Panc1 (cell line): ENCODE measurements at regions not wholly inside any gene's neighbourhood (a gene's known extent, or its start where the extent isn't known, plus 50 kb on each side); places are given as distances from the start of the nearest gene placed in this dataset.
"Not testable (repeated sequence)": the region's sequence is repeated elsewhere in the genome, so short reads cannot be mapped to it uniquely, and the experiment has no call there.

ENCODE experiments used
- ATAC-seq: fragments of 200-7000 bp; cut with Tn5 transposase; 2 replicates; pipeline ENCODE4 v1.9.1; 2020; ENCODE audit warnings: mild to moderate bottlenecking, moderate library complexity
- BruUV-seq: library from RNA; stranded (reverse); fragments of 400-500 nt; replicated peaks from 2 replicates; lab custom pipeline; 2021; lab: Mats Ljungman, UMichigan
- CTCF ChIA-PET: fragments of 300-600 bp; sonication (Branson Sonifier 250); formaldehyde crosslinking; loops from one replicate; lab custom pipeline; 2022; ENCODE audit warnings: antibody characterized with exemption; lab: Charles Lee
- POLR2A ChIA-PET: fragments of 300-600 bp; sonication (Branson Sonifier 250); formaldehyde crosslinking; loops from one replicate; lab custom pipeline; 2022; ENCODE audit warnings: antibody characterized with exemption; lab: Charles Lee
- DNase-seq: peaks from one replicate; pipeline ENCODE4 v3.0.0-alpha.2; 2010; ENCODE audit warnings: low read depth, low spot score
- H3K27ac ChIP-seq: 2 replicates; pipeline ENCODE4 v1.5.1; 2011; ENCODE audit warnings: mild to moderate bottlenecking, low read length, inconsistent platforms
- H3K27me3 ChIP-seq: fragments of 200-500 bp; sonication (Bioruptor generic); 2 replicates; pipeline ENCODE4 v1.6.0; 2014; ENCODE audit warnings: low read length, inconsistent platforms; ENCODE audit not compliant: control insufficient read depth, insufficient read depth
- H3K36me3 ChIP-seq: fragments of 200-500 bp; sonication (Bioruptor generic); 2 replicates; pipeline ENCODE4 v1.5.1; 2014; ENCODE audit warnings: inconsistent platforms, mild to moderate bottlenecking, low read length, moderate library complexity; ENCODE audit not compliant: control insufficient read depth, insufficient read depth
- H3K4me1 ChIP-seq: 2 replicates; pipeline ENCODE4 v1.5.1; 2011; ENCODE audit warnings: inconsistent platforms, mild to moderate bottlenecking, low read length, moderate library complexity; ENCODE audit not compliant: control insufficient read depth, insufficient read depth
- H3K4me3 ChIP-seq, 2 experiments: 2 replicates each; pipeline ENCODE4 v1.5.1; 2011 to 2012; ENCODE audit warnings: low read depth in 2 of 2, low read length in 2 of 2, mild to moderate bottlenecking in 2 of 2, inconsistent platforms in 1 of 2, moderate library complexity in 1 of 2
- H3K9me3 ChIP-seq: fragments of 200-500 bp; sonication (Bioruptor generic); 2 replicates; pipeline ENCODE4 v1.5.1; 2014; ENCODE audit warnings: low read depth, mild to moderate bottlenecking, inconsistent platforms, low read length, moderate library complexity; ENCODE audit not compliant: control insufficient read depth, insufficient read depth
- CTCF ChIP-seq: fragments of 450-650 bp; IDR thresholded peaks from 2 replicates; pipeline ENCODE4 v1.5.1; 2017; ENCODE audit warnings: mild to moderate bottlenecking
- POLR2AphosphoS5 ChIP-seq: IDR thresholded peaks from 2 replicates; pipeline ENCODE4 v1.6.1; 2012; ENCODE audit warnings: mild to moderate bottlenecking, low read depth, low read length, moderate library complexity
- REST ChIP-seq, 2 experiments: IDR thresholded peaks; 2 replicates each; pipeline ENCODE4 v1.6.1; 2011 to 2012; ENCODE audit warnings: low read depth in 2 of 2, control low read depth in 1 of 2, low read length in 1 of 2, mild to moderate bottlenecking in 1 of 2, moderate library complexity in 1 of 2; ENCODE audit not compliant: insufficient read depth in 1 of 2
- SIN3A ChIP-seq: IDR thresholded peaks from 2 replicates; pipeline ENCODE4 v1.6.1; 2012; ENCODE audit warnings: low read depth, mild to moderate bottlenecking, low read length, moderate library complexity, borderline replicate concordance; ENCODE audit not compliant: insufficient read depth
- TCF7L2 ChIP-seq: IDR thresholded peaks from 2 replicates; pipeline ENCODE4 v1.6.1; 2011; ENCODE audit warnings: mild to moderate bottlenecking, low read depth, low read length, inconsistent platforms
- in situ Hi-C: cut with HindIII; loops from 2 replicates; pipeline ENCODE4 v1.10.0; 2016; ENCODE audit warnings: low sequenced_read_pairs, low pct_unique_long_range_greater_than_20kb
- intact Hi-C: fragments of 100-400 bp; cut with micrococcal nuclease; formaldehyde crosslinking; loops from one replicate; pipeline ENCODE4 v1.10.0; 2022; ENCODE audit not compliant: unreplicated experiment

- H3K4me3 ChIP-seq, result no peak overlapping the region
- ChIA-PET CTCF (no interaction called here), POLR2A (no interaction called here)
- in situ Hi-C loops (no loop called here), intact Hi-C loops (loop anchor here (2.0 kb wide), 1 partner anchor 609 kb away; no protein-coding TSS in a partner anchor)
- ATAC-seq (peak; percentile 87), DNase-seq (peak; percentile 73)
- 0 out of 2 replicates have a peak, but pooled peaks cover 3% of the 10 kb centered on the region for H3K9me3 ChIP-seq
- BruUV-seq, result no TSS peak
- H3K27me3 ChIP-seq, result no peaks in the 10 kb centered on the region
- H3K36me3 ChIP-seq, result no peaks in the 10 kb centered on the region
- H3K27ac ChIP-seq, result 0 out of 2 replicates have a peak overlapping the region, but pooled peaks have one; percentile 29
- H3K4me1 ChIP-seq, result peaks cover 5% of the 10 kb centered on the region; the same call in 1 of the 2 replicates
- TF ChIP-seq POLR2AphosphoS5 (no peak), TCF7L2 (no peak), SIN3A (no peak), REST (IDR thresholded peaks at IDR 0.05; ENCODE audit: insufficient read depth in 1 of 2, low read depth in 2 of 2, low read length in 1 of 2) (no peak), CTCF (no peak)
Measured at GRCh38 chr7:125061776-125062397, 132.3 kb upstream of the POT1 start.

- in situ Hi-C loops, BruUV-seq: not testable (repeated sequence)
Measured at GRCh38 chr7:125061083-125061745, 131.6 kb upstream of the POT1 start.

More at GRCh38 chr7:125061083-125061745, 131.6 kb upstream of the POT1 start:
- CTCF ChIA-PET, H3K27ac ChIP-seq, H3K9me3 ChIP-seq, H3K4me3 ChIP-seq, H3K4me1 ChIP-seq, H3K27me3 ChIP-seq, H3K36me3 ChIP-seq, POLR2A ChIA-PET, DNase-seq: not testable (repeated sequence)
- ATAC-seq, result peak; percentile 53
- intact Hi-C loops, result loop anchor here (2.0 kb wide), 1 partner anchor 610 kb away; no protein-coding TSS in a partner anchor
